HT-29 (cell line): ENCODE measurements at regions not wholly inside any gene's neighbourhood (a gene's known extent, or its start where the extent isn't known, plus 50 kb on each side); places are given as distances from the start of the nearest gene placed in this dataset.
A peak's percentile ranks its signal among the peaks of the same experiment; 100 is the strongest.

Experiments
- DNase-seq: peaks from one replicate; pipeline ENCODE4 v3.0.0-alpha.2; 2015; ENCODE audit warnings: low spot score

GRCh38 chr11:80625563-80625962 is 1184.7 kb upstream of the TENM4 start:
- DNase-seq: no peak

GRCh38 chr11:80621871-80622270 is 1181.0 kb upstream of the TENM4 start:
- peak; percentile 18 for DNase-seq

- no peak for DNase-seq
Measured at GRCh38 chr11:80620867-80621266, 1180.0 kb upstream of the TENM4 start.

- DNase-seq: no peak
Measured at GRCh38 chr11:80617156-80617555, 1176.3 kb upstream of the TENM4 start.

- DNase-seq: no peak
Measured at GRCh38 chr11:80616070-80616800, 1175.4 kb upstream of the TENM4 start.

GRCh38 chr11:80613655-80614054 is 1172.8 kb upstream of the TENM4 start:
- no peak for DNase-seq

- DNase-seq: no peak
Measured at GRCh38 chr11:80610516-80610915, 1169.7 kb upstream of the TENM4 start.

- no peak for DNase-seq
Measured at GRCh38 chr11:80603472-80603871, 1162.6 kb upstream of the TENM4 start.

GRCh38 chr11:80598905-80599304 is 1158.1 kb upstream of the TENM4 start:
- no peak for DNase-seq

GRCh38 chr11:80596291-80596810 is 1155.5 kb upstream of the TENM4 start:
- DNase-seq: no peak

GRCh38 chr11:80595011-80595410 is 1154.2 kb upstream of the TENM4 start:
- peak; percentile 52 for DNase-seq

- DNase-seq: peak; percentile 84
Measured at GRCh38 chr11:80593648-80594374, 1153.0 kb upstream of the TENM4 start.

- no peak for DNase-seq
Measured at GRCh38 chr11:80592546-80592945, 1151.7 kb upstream of the TENM4 start.

- DNase-seq: peak; percentile 32
Measured at GRCh38 chr11:80587906-80588305, 1147.1 kb upstream of the TENM4 start.

GRCh38 chr11:80586464-80586863 is 1145.6 kb upstream of the TENM4 start:
- peak; percentile 2 for DNase-seq

- DNase-seq: no peak
Measured at GRCh38 chr11:80584661-80585060, 1143.8 kb upstream of the TENM4 start.

GRCh38 chr11:80569832-80570231 is 1129.0 kb upstream of the TENM4 start:
- DNase-seq: no peak

GRCh38 chr11:80565231-80565630 is 1124.4 kb upstream of the TENM4 start:
- DNase-seq: no peak

- no peak for DNase-seq
Measured at GRCh38 chr11:80562523-80563125, 1121.8 kb upstream of the TENM4 start.

GRCh38 chr11:80559942-80560341 is 1119.1 kb upstream of the TENM4 start:
- no peak for DNase-seq

- no peak for DNase-seq
Measured at GRCh38 chr11:80553565-80553964, 1112.7 kb upstream of the TENM4 start.

GRCh38 chr11:80542704-80543103 is 1101.9 kb upstream of the TENM4 start:
- DNase-seq: no peak

GRCh38 chr11:80538040-80538439 is 1097.2 kb upstream of the TENM4 start:
- DNase-seq: no peak
